HL-60 (cell line): ENCODE measurements at regions not wholly inside any gene's neighbourhood (a gene's known extent, or its start where the extent isn't known, plus 50 kb on each side); places are given as distances from the start of the nearest gene placed in this dataset.

Experiments
- DNase-seq, 2 experiments: peaks; one replicate each; pipeline ENCODE4 v3.0.0-alpha.2; 2010 to 2020; ENCODE audit warnings: low read depth in 1 of 2, low spot score in 1 of 2
- H3K27ac ChIP-seq: fragments of 250-450 bp; sonication (Bioruptor Pico); replicated peaks from 2 replicates; pipeline ENCODE4 v1.5.1; 2020; ENCODE audit warnings: mild to moderate bottlenecking, moderate library complexity
- H3K27me3 ChIP-seq: fragments of 250-450 bp; sonication (Bioruptor Pico); 2 replicates; pipeline ENCODE4 v1.5.1; 2021; ENCODE audit warnings: mild to moderate bottlenecking, moderate library complexity; ENCODE audit not compliant: insufficient read depth, poor library complexity, severe bottlenecking
- H3K4me3 ChIP-seq: replicated peaks from 2 replicates; pipeline ENCODE4 v1.5.1; 2011; ENCODE audit warnings: mild to moderate bottlenecking, control low read depth, low read length; ENCODE audit not compliant: insufficient read depth
- GABPA ChIP-seq: IDR thresholded peaks from 2 replicates; pipeline ENCODE4 v1.6.1; 2012; ENCODE audit warnings: low read depth
- POLR2AphosphoS5 ChIP-seq: IDR thresholded peaks from 2 replicates; pipeline ENCODE4 v1.6.1; 2012; ENCODE audit warnings: low read depth
- SPI1 ChIP-seq: IDR thresholded peaks from 2 replicates; pipeline ENCODE4 v1.6.1; 2012; ENCODE audit warnings: low read depth, mild to moderate bottlenecking, borderline replicate concordance
- TF ChIP-seq, protein P1 (sequence below): IDR thresholded peaks from one replicate; pipeline ENCODE4 v1.5.1; 2011; ENCODE audit warnings: low read length, control low read depth, inconsistent platforms; ENCODE audit not compliant: insufficient read depth
- TF ChIP-seq, protein P2 (sequence below): IDR thresholded peaks from 2 replicates; pipeline ENCODE4 v1.6.1; 2012; ENCODE audit warnings: low read depth; ENCODE audit not compliant: insufficient replicate concordance

- H3K27ac ChIP-seq, result no peak overlapping the region
- TF ChIP-seq, protein P1, sequence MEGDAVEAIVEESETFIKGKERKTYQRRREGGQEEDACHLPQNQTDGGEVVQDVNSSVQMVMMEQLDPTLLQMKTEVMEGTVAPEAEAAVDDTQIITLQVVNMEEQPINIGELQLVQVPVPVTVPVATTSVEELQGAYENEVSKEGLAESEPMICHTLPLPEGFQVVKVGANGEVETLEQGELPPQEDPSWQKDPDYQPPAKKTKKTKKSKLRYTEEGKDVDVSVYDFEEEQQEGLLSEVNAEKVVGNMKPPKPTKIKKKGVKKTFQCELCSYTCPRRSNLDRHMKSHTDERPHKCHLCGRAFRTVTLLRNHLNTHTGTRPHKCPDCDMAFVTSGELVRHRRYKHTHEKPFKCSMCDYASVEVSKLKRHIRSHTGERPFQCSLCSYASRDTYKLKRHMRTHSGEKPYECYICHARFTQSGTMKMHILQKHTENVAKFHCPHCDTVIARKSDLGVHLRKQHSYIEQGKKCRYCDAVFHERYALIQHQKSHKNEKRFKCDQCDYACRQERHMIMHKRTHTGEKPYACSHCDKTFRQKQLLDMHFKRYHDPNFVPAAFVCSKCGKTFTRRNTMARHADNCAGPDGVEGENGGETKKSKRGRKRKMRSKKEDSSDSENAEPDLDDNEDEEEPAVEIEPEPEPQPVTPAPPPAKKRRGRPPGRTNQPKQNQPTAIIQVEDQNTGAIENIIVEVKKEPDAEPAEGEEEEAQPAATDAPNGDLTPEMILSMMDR, result no peak
- no peak for TF ChIP-seq GABPA
- TF ChIP-seq, protein P2, sequence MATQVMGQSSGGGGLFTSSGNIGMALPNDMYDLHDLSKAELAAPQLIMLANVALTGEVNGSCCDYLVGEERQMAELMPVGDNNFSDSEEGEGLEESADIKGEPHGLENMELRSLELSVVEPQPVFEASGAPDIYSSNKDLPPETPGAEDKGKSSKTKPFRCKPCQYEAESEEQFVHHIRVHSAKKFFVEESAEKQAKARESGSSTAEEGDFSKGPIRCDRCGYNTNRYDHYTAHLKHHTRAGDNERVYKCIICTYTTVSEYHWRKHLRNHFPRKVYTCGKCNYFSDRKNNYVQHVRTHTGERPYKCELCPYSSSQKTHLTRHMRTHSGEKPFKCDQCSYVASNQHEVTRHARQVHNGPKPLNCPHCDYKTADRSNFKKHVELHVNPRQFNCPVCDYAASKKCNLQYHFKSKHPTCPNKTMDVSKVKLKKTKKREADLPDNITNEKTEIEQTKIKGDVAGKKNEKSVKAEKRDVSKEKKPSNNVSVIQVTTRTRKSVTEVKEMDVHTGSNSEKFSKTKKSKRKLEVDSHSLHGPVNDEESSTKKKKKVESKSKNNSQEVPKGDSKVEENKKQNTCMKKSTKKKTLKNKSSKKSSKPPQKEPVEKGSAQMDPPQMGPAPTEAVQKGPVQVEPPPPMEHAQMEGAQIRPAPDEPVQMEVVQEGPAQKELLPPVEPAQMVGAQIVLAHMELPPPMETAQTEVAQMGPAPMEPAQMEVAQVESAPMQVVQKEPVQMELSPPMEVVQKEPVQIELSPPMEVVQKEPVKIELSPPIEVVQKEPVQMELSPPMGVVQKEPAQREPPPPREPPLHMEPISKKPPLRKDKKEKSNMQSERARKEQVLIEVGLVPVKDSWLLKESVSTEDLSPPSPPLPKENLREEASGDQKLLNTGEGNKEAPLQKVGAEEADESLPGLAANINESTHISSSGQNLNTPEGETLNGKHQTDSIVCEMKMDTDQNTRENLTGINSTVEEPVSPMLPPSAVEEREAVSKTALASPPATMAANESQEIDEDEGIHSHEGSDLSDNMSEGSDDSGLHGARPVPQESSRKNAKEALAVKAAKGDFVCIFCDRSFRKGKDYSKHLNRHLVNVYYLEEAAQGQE, result no peak
- no peak for TF ChIP-seq SPI1
- TF ChIP-seq POLR2AphosphoS5, result no peak
- no peak for DNase-seq
- H3K4me3 ChIP-seq, result no peak overlapping the region
- H3K27me3 ChIP-seq, result no peaks in the 10 kb centered on the region
Observed at GRCh38 chr16:6835516-6835915, 497.1 kb upstream of the RBFOX1 start.

- no peak for DNase-seq
- no peak overlapping the region for H3K4me3 ChIP-seq
- H3K27me3 ChIP-seq, result no peaks in the 10 kb centered on the region
- no peak overlapping the region for H3K27ac ChIP-seq
- TF ChIP-seq POLR2AphosphoS5, result no peak
- no peak for TF ChIP-seq SPI1
- no peak for TF ChIP-seq GABPA
- TF ChIP-seq, protein P1, result no peak
- TF ChIP-seq, protein P2, result no peak
Observed at GRCh38 chr16:6828690-6829089, 504.0 kb upstream of the RBFOX1 start.

GRCh38 chr16:6827931-6828330, 504.7 kb upstream of the RBFOX1 start:
- Histone ChIP-seq H3K27me3 (no peaks in the 10 kb centered on the region), H3K4me3 (no peak overlapping the region), H3K27ac (no peak overlapping the region)
- TF ChIP-seq POLR2AphosphoS5, result no peak
- no peak for TF ChIP-seq GABPA
- TF ChIP-seq SPI1, result no peak
- TF ChIP-seq, protein P2, result no peak
- TF ChIP-seq, protein P1, result no peak
- no peak for DNase-seq
